GM23338 (cell line): ENCODE measurements at regions not wholly inside any gene's neighbourhood (a gene's known extent, or its start where the extent isn't known, plus 50 kb on each side); places are given as distances from the start of the nearest gene placed in this dataset.

Experiments used
- ATAC-seq: fragments of 200-7000 bp; cut with Tn5 transposase; 3 replicates; pipeline ENCODE4 v1.9.1; 2020
- DNase-seq: peaks from one replicate; pipeline ENCODE4 v3.0.0-alpha.2; 2015; ENCODE audit warnings: low spot score
- H2AFZ ChIP-seq: fragments of 200-600 bp; sonication (generic); 2 replicates; pipeline ENCODE4 v1.8.0; 2016; ENCODE audit warnings: antibody characterized with exemption, mild to moderate bottlenecking, moderate library complexity
- H3F3A ChIP-seq: fragments of 200-600 bp; sonication (generic); replicated peaks from 2 replicates; pipeline ENCODE4 v1.8.0; 2017; ENCODE audit warnings: antibody characterized with exemption, mixed run types, low read depth
- H3K27ac ChIP-seq: fragments of 200-600 bp; sonication (generic); 2 replicates; pipeline ENCODE4 v1.6.1; 2016; ENCODE audit warnings: low read depth
- H3K27me3 ChIP-seq: fragments of 200-600 bp; sonication (generic); 2 replicates; pipeline ENCODE4 v1.8.0; 2016; ENCODE audit warnings: mild to moderate bottlenecking, mixed run types, moderate library complexity; ENCODE audit not compliant: insufficient read depth
- H3K36me3 ChIP-seq: fragments of 200-600 bp; sonication (generic); 2 replicates; pipeline ENCODE4 v1.8.0; 2016; ENCODE audit warnings: mild to moderate bottlenecking; ENCODE audit not compliant: insufficient read depth
- H3K4me1 ChIP-seq: fragments of 200-600 bp; sonication (generic); 2 replicates; pipeline ENCODE4 v1.8.0; 2016; ENCODE audit warnings: mild to moderate bottlenecking, moderate library complexity; ENCODE audit not compliant: insufficient read depth
- H3K4me2 ChIP-seq: fragments of 200-600 bp; sonication (generic); 2 replicates; pipeline ENCODE4 v1.7.1; 2017; ENCODE audit warnings: mixed run types
- H3K4me3 ChIP-seq: fragments of 200-600 bp; sonication (generic); 2 replicates; pipeline ENCODE4 v1.6.1; 2016; ENCODE audit warnings: mixed run types
- H3K79me2 ChIP-seq: fragments of 200-600 bp; sonication (generic); replicated peaks from 2 replicates; pipeline ENCODE4 v1.8.0; 2017; ENCODE audit warnings: mild to moderate bottlenecking; ENCODE audit not compliant: insufficient read depth
- H3K9me2 ChIP-seq: fragments of 200-600 bp; sonication (generic); 2 replicates; pipeline ENCODE4 v1.8.0; 2017; ENCODE audit not compliant: insufficient read depth
- H4K20me1 ChIP-seq: fragments of 200-600 bp; sonication (generic); replicated peaks from 2 replicates; pipeline ENCODE4 v1.8.0; 2017; ENCODE audit warnings: mild to moderate bottlenecking; ENCODE audit not compliant: insufficient read depth
- H3K27ac Mint-ChIP-seq: 2 replicates; pipeline ENCODE4 v1.8.0; 2020; ENCODE audit warnings: inconsistent platforms, mild to moderate bottlenecking, moderate library complexity, mixed read lengths
- H3K27me3 Mint-ChIP-seq: 3 replicates; pipeline ENCODE4 v1.8.0; 2022; ENCODE audit warnings: low read depth, mild to moderate bottlenecking, moderate library complexity, mixed read lengths, inconsistent platforms; ENCODE audit not compliant: insufficient read depth, poor library complexity
- H3K36me3 Mint-ChIP-seq: 3 replicates; pipeline ENCODE4 v1.8.0; 2021; ENCODE audit warnings: low read depth, mild to moderate bottlenecking, inconsistent platforms, moderate library complexity, mixed read lengths
- H3K4me1 Mint-ChIP-seq: 3 replicates; pipeline ENCODE4 v1.8.0; 2020; ENCODE audit warnings: mild to moderate bottlenecking, inconsistent platforms, mixed read lengths
- H3K4me3 Mint-ChIP-seq: 3 replicates; pipeline ENCODE4 v1.8.0; 2021; ENCODE audit warnings: moderate library complexity, mild to moderate bottlenecking, inconsistent platforms, mixed read lengths
- H3K9me3 Mint-ChIP-seq: 3 replicates; pipeline ENCODE4 v1.8.0; 2020; ENCODE audit warnings: moderate library complexity, mild to moderate bottlenecking, inconsistent platforms, mixed read lengths
- CREB1 ChIP-seq: fragments of 250-450 bp; sonication (Bioruptor Pico); IDR thresholded peaks from 2 replicates; pipeline ENCODE4 v1.5.0; 2020; ENCODE audit warnings: low read depth, mild to moderate bottlenecking, moderate library complexity
- EZH2 ChIP-seq: fragments of 200-600 bp; sonication (generic); IDR thresholded peaks from one replicate; pipeline ENCODE4 v1.8.0; 2017; ENCODE audit warnings: antibody characterized with exemption, mild to moderate bottlenecking, low read depth; ENCODE audit not compliant: unreplicated experiment
- JUNB ChIP-seq: IDR thresholded peaks from one replicate; pipeline ENCODE4 v1.6.1; 2016; ENCODE audit warnings: antibody characterized with exemption; ENCODE audit not compliant: unreplicated experiment
- NANOG ChIP-seq: IDR thresholded peaks from 2 replicates; pipeline ENCODE4 v1.6.1; 2016; ENCODE audit warnings: antibody characterized with exemption, borderline replicate concordance
- POLR2AphosphoS5 ChIP-seq: IDR thresholded peaks from 2 replicates; pipeline ENCODE4 v1.6.1; 2016; ENCODE audit warnings: antibody characterized with exemption, low read depth
- STAT1 ChIP-seq: IDR thresholded peaks from one replicate; pipeline ENCODE4 v1.6.1; 2016; ENCODE audit warnings: antibody characterized with exemption; ENCODE audit not compliant: unreplicated experiment
- ZNF114 ChIP-seq: fragments of 250-450 bp; sonication (Bioruptor Pico); IDR thresholded peaks from 2 replicates; pipeline ENCODE4 v1.5.0; 2020; ENCODE audit warnings: mild to moderate bottlenecking, moderate library complexity
- ZNF331 ChIP-seq: fragments of 250-450 bp; sonication (Bioruptor Pico); IDR thresholded peaks from 2 replicates; pipeline ENCODE4 v1.5.0; 2020; ENCODE audit warnings: low read depth, mild to moderate bottlenecking, moderate library complexity
- TF ChIP-seq, protein P1 (sequence below), 2 experiments: fragments of 200-600 bp in 1 of 2; sonication (generic) in 1 of 2; conservative IDR thresholded peaks; 2 replicates each; pipeline versions ENCODE4 v1.5.1 to v1.6.1; 2016 to 2017; ENCODE audit warnings: antibody characterized with exemption in 2 of 2, low read depth in 2 of 2, mild to moderate bottlenecking in 2 of 2, moderate library complexity in 1 of 2
- TF ChIP-seq, protein P2 (sequence below): IDR thresholded peaks from 2 replicates; pipeline ENCODE4 v1.6.1; 2016; ENCODE audit warnings: antibody characterized with exemption
- TF ChIP-seq, protein P3 (sequence below): IDR thresholded peaks from one replicate; pipeline ENCODE4 v1.6.1; 2018; ENCODE audit warnings: antibody characterized with exemption; ENCODE audit not compliant: unreplicated experiment

DNA sequence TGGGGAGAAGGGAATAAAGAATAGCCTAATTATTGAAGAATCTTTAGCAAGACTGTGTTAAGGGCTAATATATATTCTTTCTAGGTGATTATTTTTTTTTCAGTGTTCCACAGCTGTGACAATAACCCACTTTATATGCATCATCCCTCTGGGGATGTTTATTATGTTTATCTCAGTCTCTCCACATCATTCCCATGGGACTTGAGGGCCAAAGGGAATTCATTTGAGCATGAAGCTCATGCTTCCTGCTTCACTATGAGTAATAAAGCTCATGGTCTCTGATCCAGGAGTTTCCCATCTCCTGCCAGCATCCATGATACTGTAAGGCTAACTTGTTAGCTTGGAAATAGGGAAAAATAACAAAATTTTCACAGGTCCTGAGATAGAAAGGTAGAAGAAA is 1888.4 kb downstream of the LRRC4C start:
- TF ChIP-seq CREB1 (CRISPR knock-in tag) (no peak), EZH2 (no peak), NANOG (no peak), JUNB (no peak), STAT1 (no peak)
- TF ChIP-seq, protein P1, sequence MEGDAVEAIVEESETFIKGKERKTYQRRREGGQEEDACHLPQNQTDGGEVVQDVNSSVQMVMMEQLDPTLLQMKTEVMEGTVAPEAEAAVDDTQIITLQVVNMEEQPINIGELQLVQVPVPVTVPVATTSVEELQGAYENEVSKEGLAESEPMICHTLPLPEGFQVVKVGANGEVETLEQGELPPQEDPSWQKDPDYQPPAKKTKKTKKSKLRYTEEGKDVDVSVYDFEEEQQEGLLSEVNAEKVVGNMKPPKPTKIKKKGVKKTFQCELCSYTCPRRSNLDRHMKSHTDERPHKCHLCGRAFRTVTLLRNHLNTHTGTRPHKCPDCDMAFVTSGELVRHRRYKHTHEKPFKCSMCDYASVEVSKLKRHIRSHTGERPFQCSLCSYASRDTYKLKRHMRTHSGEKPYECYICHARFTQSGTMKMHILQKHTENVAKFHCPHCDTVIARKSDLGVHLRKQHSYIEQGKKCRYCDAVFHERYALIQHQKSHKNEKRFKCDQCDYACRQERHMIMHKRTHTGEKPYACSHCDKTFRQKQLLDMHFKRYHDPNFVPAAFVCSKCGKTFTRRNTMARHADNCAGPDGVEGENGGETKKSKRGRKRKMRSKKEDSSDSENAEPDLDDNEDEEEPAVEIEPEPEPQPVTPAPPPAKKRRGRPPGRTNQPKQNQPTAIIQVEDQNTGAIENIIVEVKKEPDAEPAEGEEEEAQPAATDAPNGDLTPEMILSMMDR (conservative IDR thresholded peaks at IDR 0.05; ENCODE audit: low read depth in 2 of 2) = no peak
- H3K27me3 Mint-ChIP-seq = no peaks in the 10 kb centered on the region
- H3K4me3 Mint-ChIP-seq = no peak overlapping the region
- Histone ChIP-seq H3K27me3 (no peaks in the 10 kb centered on the region), H3F3A (no peaks in the 10 kb centered on the region), H3K4me1 (no peaks in the 10 kb centered on the region), H3K9me2 (no peaks in the 10 kb centered on the region), H4K20me1 (no peaks in the 10 kb centered on the region), H3K4me2 (no peak overlapping the region), H3K4me3 (no peak overlapping the region), H3K79me2 (no peaks in the 10 kb centered on the region), H2AFZ (no peak overlapping the region), H3K27ac (no peak overlapping the region), H3K36me3 (no peaks in the 10 kb centered on the region; the same call in 1 of the 2 replicates)
- no peak overlapping the region for H3K27ac Mint-ChIP-seq
- DNase-seq (no peak), ATAC-seq (no peak)
- H3K4me1 Mint-ChIP-seq = no peaks in the 10 kb centered on the region
- H3K36me3 Mint-ChIP-seq = 0 out of 3 replicates have a peak, but pooled peaks cover 3% of the 10 kb centered on the region
- H3K9me3 Mint-ChIP-seq = peaks cover 9% of the 10 kb centered on the region

DNA sequence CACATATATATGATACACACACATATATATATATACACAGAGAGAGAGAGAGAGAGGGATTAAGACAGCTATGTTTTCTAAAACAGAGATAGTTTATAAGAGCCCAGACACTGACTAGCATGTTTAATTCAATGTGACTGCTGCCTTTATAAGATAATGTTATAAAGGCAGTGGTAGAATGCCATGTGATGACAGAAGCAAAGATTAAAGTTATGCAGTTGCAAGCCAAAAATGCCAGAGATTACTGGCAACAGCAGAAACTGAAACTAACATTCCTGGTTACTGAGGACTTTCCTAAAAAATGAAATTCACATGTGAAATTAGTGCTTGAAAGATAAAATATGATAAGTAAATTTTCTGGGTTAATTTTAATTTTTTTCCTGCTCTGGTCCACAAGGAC is 1888.9 kb downstream of the LRRC4C start:
- no peak for DNase-seq
- H3K4me1 ChIP-seq = no peaks in the 10 kb centered on the region
- H3K4me2 ChIP-seq = no peak overlapping the region
- no peaks in the 10 kb centered on the region for H3K79me2 ChIP-seq
- Mint-ChIP-seq H3K9me3 (peaks cover 14% of the 10 kb centered on the region), H3K4me3 (no peak overlapping the region), H3K27me3 (no peaks in the 10 kb centered on the region), H3K36me3 (0 out of 3 replicates have a peak, but pooled peaks cover 4% of the 10 kb centered on the region), H3K27ac (no peak overlapping the region), H3K4me1 (no peaks in the 10 kb centered on the region)
- H3F3A ChIP-seq = no peaks in the 10 kb centered on the region
- H3K4me3 ChIP-seq = no peak overlapping the region
- TF ChIP-seq ZNF114 (CRISPR knock-in tag) (no peak), POLR2AphosphoS5 (no peak), STAT1 (no peak), JUNB (no peak), ZNF331 (CRISPR knock-in tag) (no peak), CREB1 (CRISPR knock-in tag) (no peak)
- TF ChIP-seq, protein P2, sequence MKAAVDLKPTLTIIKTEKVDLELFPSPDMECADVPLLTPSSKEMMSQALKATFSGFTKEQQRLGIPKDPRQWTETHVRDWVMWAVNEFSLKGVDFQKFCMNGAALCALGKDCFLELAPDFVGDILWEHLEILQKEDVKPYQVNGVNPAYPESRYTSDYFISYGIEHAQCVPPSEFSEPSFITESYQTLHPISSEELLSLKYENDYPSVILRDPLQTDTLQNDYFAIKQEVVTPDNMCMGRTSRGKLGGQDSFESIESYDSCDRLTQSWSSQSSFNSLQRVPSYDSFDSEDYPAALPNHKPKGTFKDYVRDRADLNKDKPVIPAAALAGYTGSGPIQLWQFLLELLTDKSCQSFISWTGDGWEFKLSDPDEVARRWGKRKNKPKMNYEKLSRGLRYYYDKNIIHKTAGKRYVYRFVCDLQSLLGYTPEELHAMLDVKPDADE = no peak
- TF ChIP-seq, protein P3, sequence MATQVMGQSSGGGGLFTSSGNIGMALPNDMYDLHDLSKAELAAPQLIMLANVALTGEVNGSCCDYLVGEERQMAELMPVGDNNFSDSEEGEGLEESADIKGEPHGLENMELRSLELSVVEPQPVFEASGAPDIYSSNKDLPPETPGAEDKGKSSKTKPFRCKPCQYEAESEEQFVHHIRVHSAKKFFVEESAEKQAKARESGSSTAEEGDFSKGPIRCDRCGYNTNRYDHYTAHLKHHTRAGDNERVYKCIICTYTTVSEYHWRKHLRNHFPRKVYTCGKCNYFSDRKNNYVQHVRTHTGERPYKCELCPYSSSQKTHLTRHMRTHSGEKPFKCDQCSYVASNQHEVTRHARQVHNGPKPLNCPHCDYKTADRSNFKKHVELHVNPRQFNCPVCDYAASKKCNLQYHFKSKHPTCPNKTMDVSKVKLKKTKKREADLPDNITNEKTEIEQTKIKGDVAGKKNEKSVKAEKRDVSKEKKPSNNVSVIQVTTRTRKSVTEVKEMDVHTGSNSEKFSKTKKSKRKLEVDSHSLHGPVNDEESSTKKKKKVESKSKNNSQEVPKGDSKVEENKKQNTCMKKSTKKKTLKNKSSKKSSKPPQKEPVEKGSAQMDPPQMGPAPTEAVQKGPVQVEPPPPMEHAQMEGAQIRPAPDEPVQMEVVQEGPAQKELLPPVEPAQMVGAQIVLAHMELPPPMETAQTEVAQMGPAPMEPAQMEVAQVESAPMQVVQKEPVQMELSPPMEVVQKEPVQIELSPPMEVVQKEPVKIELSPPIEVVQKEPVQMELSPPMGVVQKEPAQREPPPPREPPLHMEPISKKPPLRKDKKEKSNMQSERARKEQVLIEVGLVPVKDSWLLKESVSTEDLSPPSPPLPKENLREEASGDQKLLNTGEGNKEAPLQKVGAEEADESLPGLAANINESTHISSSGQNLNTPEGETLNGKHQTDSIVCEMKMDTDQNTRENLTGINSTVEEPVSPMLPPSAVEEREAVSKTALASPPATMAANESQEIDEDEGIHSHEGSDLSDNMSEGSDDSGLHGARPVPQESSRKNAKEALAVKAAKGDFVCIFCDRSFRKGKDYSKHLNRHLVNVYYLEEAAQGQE = no peak
- no peak overlapping the region for H3K27ac ChIP-seq
- no peaks in the 10 kb centered on the region for H4K20me1 ChIP-seq
- no peak for ATAC-seq
- no peaks in the 10 kb centered on the region for H3K9me2 ChIP-seq
- H3K36me3 ChIP-seq = no peaks in the 10 kb centered on the region; the same call in 1 of the 2 replicates
- no peak overlapping the region for H2AFZ ChIP-seq
- no peaks in the 10 kb centered on the region for H3K27me3 ChIP-seq
